Vagina (tissue), 2 donors: ENCODE measurements at regions not wholly inside any gene's neighbourhood (a gene's known extent, or its start where the extent isn't known, plus 50 kb on each side); places are given as distances from the start of the nearest gene placed in this dataset.
A peak's percentile ranks its signal among the peaks of the same experiment; 100 is the strongest.

Experiments
- DNase-seq, 2 donors: peaks; one replicate each; pipeline ENCODE4 v3.0.0-alpha.2; 2017; ENCODE audit errors: extremely low spot score in 2 of 2
- H3K27ac ChIP-seq: fragments of 200-600 bp; sonication (generic); one replicate; pipeline ENCODE4 v1.5.1; 2019
- H3K27me3 ChIP-seq: fragments of 200-600 bp; sonication (generic); one replicate; pipeline ENCODE4 v1.5.1; 2019
- H3K36me3 ChIP-seq, 2 donors: fragments of 200-600 bp; sonication (generic); one replicate each; pipeline ENCODE4 v1.5.1; 2017 to 2019
- H3K4me1 ChIP-seq: fragments of 200-600 bp; sonication (generic); one replicate; pipeline ENCODE4 v1.5.1; 2019
- H3K4me3 ChIP-seq, 2 donors: fragments of 200-600 bp; sonication (generic); 1 replicate in 1 of 2; 2 replicates in 1 of 2; pipeline ENCODE4 v1.5.1; 2016 to 2019
- H3K9me3 ChIP-seq: fragments of 200-600 bp; sonication (generic); one replicate; pipeline ENCODE4 v1.5.1; 2019
- POLR2A ChIP-seq, 2 donors: fragments of 450-650 bp; IDR thresholded peaks; one replicate each; pipeline ENCODE4 v1.6.1; 2017; ENCODE audit warnings: antibody characterized with exemption in 2 of 2, mild to moderate bottlenecking in 2 of 2, moderate library complexity in 2 of 2
- POLR2AphosphoS5 ChIP-seq, 2 donors: sonication (generic); formaldehyde crosslinking; IDR thresholded peaks; one replicate each; pipeline ENCODE4 v1.9.0; 2017; ENCODE audit warnings: antibody characterized with exemption in 2 of 2, mild to moderate bottlenecking in 2 of 2, low read depth in 1 of 2; ENCODE audit not compliant: insufficient read depth in 1 of 2
- intact Hi-C: fragments of 100-400 bp; cut with DNase I; formaldehyde crosslinking; loops from one replicate; pipeline ENCODE4 v1.15.1; 2023
- TF ChIP-seq, protein P1 (sequence below), 3 experiments: fragments of 450-650 bp in 2 of 3; fragments of 200-600 bp in 1 of 3; sonication (generic) in 1 of 3; IDR thresholded peaks; one replicate each; pipeline ENCODE4 v1.5.1; 2017 to 2019; ENCODE audit warnings: antibody characterized with exemption in 3 of 3, mild to moderate bottlenecking in 2 of 3, moderate library complexity in 2 of 3

DNA sequence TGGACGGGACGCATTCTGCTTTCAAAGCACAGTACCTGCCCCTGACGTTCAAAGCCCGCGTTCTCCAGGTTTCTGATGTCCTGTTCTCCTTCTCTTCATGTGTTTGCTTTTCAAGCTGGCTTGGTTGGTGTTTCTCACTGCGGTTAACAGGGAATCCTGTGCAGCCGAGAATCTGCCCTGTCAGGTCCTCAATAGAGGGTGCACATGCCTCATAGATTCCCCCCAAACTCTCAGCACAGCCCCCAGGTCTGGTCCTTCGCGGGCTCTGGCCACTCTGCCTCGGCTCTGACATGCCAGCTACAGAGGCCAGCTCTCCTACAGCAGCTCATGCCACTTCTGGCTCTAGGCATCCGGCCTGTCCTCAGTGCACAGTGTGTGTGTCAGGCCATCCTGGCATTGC, 1343.8 kb downstream of the TBC1D22A start:
- Histone ChIP-seq H3K4me1 (no peaks in the 10 kb centered on the region), H3K9me3 (peaks cover 4% of the 10 kb centered on the region), H3K27ac (no peak overlapping the region), H3K27me3 (no peaks in the 10 kb centered on the region), H3K4me3 (no peak overlapping the region), H3K36me3 (no peaks in the 10 kb centered on the region)
- intact Hi-C loops = no loop called here
- TF ChIP-seq POLR2AphosphoS5 (IDR thresholded peaks at IDR 0.05; ENCODE audit: insufficient read depth in 1 of 2, low read depth in 1 of 2) (no peak), POLR2A (IDR thresholded peaks at IDR 0.05) (no peak)
- TF ChIP-seq, protein P1, sequence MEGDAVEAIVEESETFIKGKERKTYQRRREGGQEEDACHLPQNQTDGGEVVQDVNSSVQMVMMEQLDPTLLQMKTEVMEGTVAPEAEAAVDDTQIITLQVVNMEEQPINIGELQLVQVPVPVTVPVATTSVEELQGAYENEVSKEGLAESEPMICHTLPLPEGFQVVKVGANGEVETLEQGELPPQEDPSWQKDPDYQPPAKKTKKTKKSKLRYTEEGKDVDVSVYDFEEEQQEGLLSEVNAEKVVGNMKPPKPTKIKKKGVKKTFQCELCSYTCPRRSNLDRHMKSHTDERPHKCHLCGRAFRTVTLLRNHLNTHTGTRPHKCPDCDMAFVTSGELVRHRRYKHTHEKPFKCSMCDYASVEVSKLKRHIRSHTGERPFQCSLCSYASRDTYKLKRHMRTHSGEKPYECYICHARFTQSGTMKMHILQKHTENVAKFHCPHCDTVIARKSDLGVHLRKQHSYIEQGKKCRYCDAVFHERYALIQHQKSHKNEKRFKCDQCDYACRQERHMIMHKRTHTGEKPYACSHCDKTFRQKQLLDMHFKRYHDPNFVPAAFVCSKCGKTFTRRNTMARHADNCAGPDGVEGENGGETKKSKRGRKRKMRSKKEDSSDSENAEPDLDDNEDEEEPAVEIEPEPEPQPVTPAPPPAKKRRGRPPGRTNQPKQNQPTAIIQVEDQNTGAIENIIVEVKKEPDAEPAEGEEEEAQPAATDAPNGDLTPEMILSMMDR (IDR thresholded peaks at IDR 0.05) = no peak
- peak in 1 of 2 donors; percentile 54 for DNase-seq

DNA sequence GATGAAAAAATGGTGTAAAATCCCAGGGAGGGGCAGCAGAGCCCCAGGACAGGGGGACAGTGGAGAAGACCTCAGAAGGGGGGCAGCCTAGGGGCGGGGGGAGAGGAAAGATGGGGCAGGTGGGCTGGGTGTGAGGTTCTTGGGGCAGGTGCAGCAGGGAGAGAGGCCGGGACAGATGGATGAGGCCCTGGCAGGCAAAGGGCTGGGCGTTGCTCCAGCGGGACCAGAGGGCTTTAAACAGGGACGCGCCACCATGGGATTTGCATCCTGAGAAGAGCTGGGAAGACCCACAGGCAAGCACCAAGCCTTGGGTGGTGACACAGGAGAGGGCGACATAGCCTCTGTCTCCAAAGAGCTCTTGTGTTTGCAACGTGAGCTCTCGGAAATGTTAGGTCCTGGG, 1342.8 kb downstream of the TBC1D22A start:
- H3K4me1 ChIP-seq = no peaks in the 10 kb centered on the region
- no peak for TF ChIP-seq POLR2AphosphoS5 (IDR thresholded peaks at IDR 0.05; ENCODE audit: insufficient read depth in 1 of 2, low read depth in 1 of 2)
- TF ChIP-seq, protein P1 (IDR thresholded peaks at IDR 0.05) = no peak
- no peak for TF ChIP-seq POLR2A (IDR thresholded peaks at IDR 0.05)
- H3K36me3 ChIP-seq = no peaks in the 10 kb centered on the region
- no peaks in the 10 kb centered on the region for H3K27me3 ChIP-seq
- peaks cover 4% of the 10 kb centered on the region for H3K9me3 ChIP-seq
- no peak overlapping the region for H3K4me3 ChIP-seq
- intact Hi-C loops = no loop called here
- H3K27ac ChIP-seq = no peak overlapping the region
- DNase-seq = peak in 1 of 2 donors; percentile 70

DNA sequence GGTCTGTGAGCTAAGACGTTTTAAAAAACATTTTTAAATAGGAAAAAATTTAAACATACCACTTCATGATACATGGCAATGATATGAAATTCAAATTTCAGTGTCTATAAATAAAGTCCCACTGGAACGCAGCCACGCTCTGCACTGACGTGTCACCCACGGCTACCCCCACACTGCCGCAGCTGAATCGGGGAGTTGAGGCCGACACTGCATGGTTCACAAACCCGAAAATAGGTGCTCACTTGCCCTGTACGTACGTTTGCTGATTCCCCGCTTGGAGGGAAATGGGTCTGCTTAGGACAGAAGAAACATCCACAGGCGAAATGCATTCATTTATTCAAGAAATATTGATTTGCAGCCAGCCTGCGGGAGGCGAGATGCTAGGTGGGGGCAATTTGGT, 1342.3 kb downstream of the TBC1D22A start:
- Histone ChIP-seq H3K4me3 (no peak overlapping the region), H3K36me3 (no peaks in the 10 kb centered on the region), H3K4me1 (no peaks in the 10 kb centered on the region), H3K27ac (no peak overlapping the region), H3K9me3 (peaks cover 4% of the 10 kb centered on the region), H3K27me3 (no peaks in the 10 kb centered on the region)
- TF ChIP-seq, protein P1 (IDR thresholded peaks at IDR 0.05) = no peak
- TF ChIP-seq POLR2A (IDR thresholded peaks at IDR 0.05) (no peak), POLR2AphosphoS5 (IDR thresholded peaks at IDR 0.05; ENCODE audit: insufficient read depth in 1 of 2, low read depth in 1 of 2) (no peak)
- intact Hi-C loops = no loop called here
- DNase-seq = peak in 1 of 2 donors; percentile 64

DNA sequence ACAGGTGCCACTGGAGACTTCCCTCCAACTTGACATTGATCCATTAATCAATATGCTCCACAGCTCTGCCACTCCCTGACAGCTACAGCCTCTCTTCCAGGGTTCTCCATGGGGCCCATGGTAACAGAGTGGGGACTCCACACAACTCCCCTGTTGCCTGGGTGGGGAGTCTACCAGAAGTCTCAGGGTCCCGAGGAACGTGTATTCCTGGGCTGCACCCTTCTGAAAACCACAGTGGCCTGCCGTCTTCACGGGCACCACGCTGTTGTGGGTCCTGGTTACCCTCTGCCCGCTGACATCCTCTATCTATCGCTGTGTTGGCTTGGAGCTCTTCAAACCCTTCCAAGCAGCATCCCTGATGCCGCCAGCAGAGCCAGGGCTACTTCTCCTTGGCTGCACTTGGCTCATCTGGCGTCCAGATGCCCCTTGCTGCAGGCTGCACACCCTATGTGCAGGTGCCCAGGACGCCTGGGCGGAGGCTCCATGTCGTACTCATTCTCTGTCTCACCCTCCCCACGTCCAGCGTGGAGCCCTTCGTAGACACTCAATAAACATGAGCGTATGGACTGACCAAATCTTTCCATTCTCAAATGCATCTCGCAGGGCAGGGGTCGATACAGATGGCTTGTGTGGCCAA, 1341.8 kb downstream of the TBC1D22A start:
- Histone ChIP-seq H3K27ac (no peak overlapping the region), H3K36me3 (no peaks in the 10 kb centered on the region), H3K9me3 (peaks cover 4% of the 10 kb centered on the region), H3K4me1 (no peaks in the 10 kb centered on the region), H3K27me3 (no peaks in the 10 kb centered on the region), H3K4me3 (no peak overlapping the region)
- intact Hi-C loops = no loop called here
- peak in 1 of 2 donors; percentile 54 for DNase-seq
- TF ChIP-seq POLR2A (IDR thresholded peaks at IDR 0.05) (no peak), POLR2AphosphoS5 (IDR thresholded peaks at IDR 0.05; ENCODE audit: insufficient read depth in 1 of 2, low read depth in 1 of 2) (no peak)
- TF ChIP-seq, protein P1 (IDR thresholded peaks at IDR 0.05) = no peak

DNA sequence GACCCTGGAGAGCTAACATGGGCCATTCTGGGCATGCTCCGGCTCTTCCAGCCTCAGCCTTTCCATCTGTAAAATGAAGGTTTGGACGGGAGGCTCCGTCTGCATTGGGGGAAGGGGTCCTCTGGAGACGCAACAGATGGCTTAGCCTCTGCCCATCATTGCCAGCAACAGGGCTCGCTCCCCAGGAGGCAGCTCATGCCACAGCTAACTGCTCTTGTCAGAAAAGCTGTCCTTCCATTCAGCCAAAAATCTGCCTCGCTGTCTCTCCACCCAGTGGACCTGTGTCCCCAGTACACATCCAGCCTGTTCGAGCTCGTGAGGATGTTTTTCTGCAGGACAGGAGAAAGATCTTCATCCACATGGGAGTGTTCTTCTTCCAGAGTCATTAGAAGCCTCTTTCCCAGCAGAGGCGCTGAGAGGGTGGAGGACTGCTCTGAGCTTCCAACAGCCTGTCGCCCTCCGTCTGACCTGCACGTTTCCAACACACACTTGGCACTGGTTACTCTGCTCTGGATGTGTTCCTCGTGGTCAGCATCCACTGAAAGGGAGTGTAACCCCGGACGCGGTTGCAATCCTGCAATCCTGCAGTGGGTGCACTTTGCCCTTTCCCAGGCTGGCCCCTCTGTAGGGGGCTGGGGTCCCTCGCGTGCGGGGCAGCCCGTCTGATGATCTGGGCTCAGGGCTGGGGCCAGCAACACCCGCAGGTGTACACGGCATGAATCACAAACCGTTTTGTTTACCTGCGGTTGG, 1340.9 kb downstream of the TBC1D22A start:
- Histone ChIP-seq H3K27me3 (no peaks in the 10 kb centered on the region), H3K9me3 (no peaks in the 10 kb centered on the region), H3K27ac (no peak overlapping the region), H3K36me3 (no peaks in the 10 kb centered on the region), H3K4me1 (no peaks in the 10 kb centered on the region), H3K4me3 (no peak overlapping the region)
- no peak for TF ChIP-seq POLR2A (IDR thresholded peaks at IDR 0.05)
- TF ChIP-seq, protein P1 (IDR thresholded peaks at IDR 0.05) = no peak
- peak; percentile 52 to 91 for DNase-seq
- intact Hi-C loops = no loop called here
